Uterus (tissue), 2 donors: ENCODE measurements at regions not wholly inside any gene's neighbourhood (a gene's known extent, or its start where the extent isn't known, plus 50 kb on each side); places are given as distances from the start of the nearest gene placed in this dataset.

ENCODE experiments used
- POLR2A ChIP-seq, 2 donors: fragments of 450-650 bp; IDR thresholded peaks; one replicate each; pipeline ENCODE4 v1.6.1; 2016; ENCODE audit warnings: antibody characterized with exemption in 2 of 2, mild to moderate bottlenecking in 1 of 2, moderate library complexity in 1 of 2
- TF ChIP-seq, protein P1 (sequence below), 4 experiments: fragments of 200-600 bp in 2 of 4; fragments of 450-650 bp in 2 of 4; sonication (generic) in 2 of 4; IDR thresholded peaks; one replicate each; pipeline ENCODE4 v1.5.1; 2016 to 2019; ENCODE audit warnings: antibody characterized with exemption in 4 of 4, mild to moderate bottlenecking in 2 of 4, moderate library complexity in 1 of 4

DNA sequence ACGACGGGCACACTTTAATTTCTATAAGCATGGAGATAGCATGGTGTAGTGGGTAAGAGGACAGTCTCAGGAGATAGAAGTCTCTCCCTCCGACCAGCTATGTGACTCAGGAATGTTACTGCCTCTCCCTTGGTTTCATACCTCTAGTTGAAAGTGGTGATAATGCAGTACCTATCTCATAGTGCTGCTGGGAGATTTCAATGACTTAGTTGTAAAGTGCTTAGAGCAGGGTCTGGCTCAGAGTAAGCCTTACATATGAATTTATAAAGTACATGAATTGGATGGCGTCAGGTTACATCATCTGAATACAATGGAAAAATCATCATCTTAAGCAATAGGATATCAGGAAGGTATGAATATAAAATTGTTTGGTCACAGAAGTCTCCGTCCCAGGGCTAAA is 952.8 kb upstream of the EDIL3 start:
- TF ChIP-seq, protein P1, sequence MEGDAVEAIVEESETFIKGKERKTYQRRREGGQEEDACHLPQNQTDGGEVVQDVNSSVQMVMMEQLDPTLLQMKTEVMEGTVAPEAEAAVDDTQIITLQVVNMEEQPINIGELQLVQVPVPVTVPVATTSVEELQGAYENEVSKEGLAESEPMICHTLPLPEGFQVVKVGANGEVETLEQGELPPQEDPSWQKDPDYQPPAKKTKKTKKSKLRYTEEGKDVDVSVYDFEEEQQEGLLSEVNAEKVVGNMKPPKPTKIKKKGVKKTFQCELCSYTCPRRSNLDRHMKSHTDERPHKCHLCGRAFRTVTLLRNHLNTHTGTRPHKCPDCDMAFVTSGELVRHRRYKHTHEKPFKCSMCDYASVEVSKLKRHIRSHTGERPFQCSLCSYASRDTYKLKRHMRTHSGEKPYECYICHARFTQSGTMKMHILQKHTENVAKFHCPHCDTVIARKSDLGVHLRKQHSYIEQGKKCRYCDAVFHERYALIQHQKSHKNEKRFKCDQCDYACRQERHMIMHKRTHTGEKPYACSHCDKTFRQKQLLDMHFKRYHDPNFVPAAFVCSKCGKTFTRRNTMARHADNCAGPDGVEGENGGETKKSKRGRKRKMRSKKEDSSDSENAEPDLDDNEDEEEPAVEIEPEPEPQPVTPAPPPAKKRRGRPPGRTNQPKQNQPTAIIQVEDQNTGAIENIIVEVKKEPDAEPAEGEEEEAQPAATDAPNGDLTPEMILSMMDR (IDR thresholded peaks at IDR 0.05), result no peak
- TF ChIP-seq POLR2A (IDR thresholded peaks at IDR 0.05), result no peak
